Mesendoderm (in vitro differentiated cells): ENCODE measurements at regions not wholly inside any gene's neighbourhood (a gene's known extent, or its start where the extent isn't known, plus 50 kb on each side); places are given as distances from the start of the nearest gene placed in this dataset.

Experiments used
- DNase-seq: peaks from one replicate; pipeline ENCODE4 v3.0.0; 2013
- H2AK5ac ChIP-seq: 2 replicates; pipeline ENCODE4 v1.6.1; 2013; ENCODE audit warnings: low read length, inconsistent platforms
- H2BK120ac ChIP-seq: 2 replicates; pipeline ENCODE4 v1.6.1; 2013; ENCODE audit warnings: low read depth, mild to moderate bottlenecking, low read length, moderate library complexity, mixed read lengths
- H2BK15ac ChIP-seq: replicated peaks from 2 replicates; pipeline ENCODE4 v1.6.1; 2013; ENCODE audit warnings: low read depth, mild to moderate bottlenecking, moderate library complexity
- H2BK5ac ChIP-seq: 2 replicates; pipeline ENCODE4 v1.6.1; 2013; ENCODE audit warnings: low read length, inconsistent platforms
- H3K18ac ChIP-seq: 2 replicates; pipeline ENCODE4 v1.6.1; 2013; ENCODE audit warnings: mild to moderate bottlenecking, low read length, mixed read lengths
- H3K23ac ChIP-seq: one replicate; pipeline ENCODE4 v1.6.1; 2013; ENCODE audit warnings: low read length
- H3K27ac ChIP-seq: 2 replicates; pipeline ENCODE4 v1.5.1; 2013; ENCODE audit warnings: low read depth, mild to moderate bottlenecking, inconsistent platforms, low read length, moderate library complexity
- H3K27me3 ChIP-seq: 2 replicates; pipeline ENCODE4 v1.6.1; 2013; ENCODE audit warnings: low read length, control low read depth, mild to moderate bottlenecking, inconsistent platforms; ENCODE audit not compliant: insufficient read depth, poor library complexity
- H3K36me3 ChIP-seq: 2 replicates; pipeline ENCODE4 v1.6.1; 2013; ENCODE audit warnings: low read length, inconsistent platforms; ENCODE audit not compliant: control insufficient read depth, insufficient read depth
- H3K4ac ChIP-seq: one replicate; pipeline ENCODE4 v1.6.1; 2013; ENCODE audit warnings: low read depth, mild to moderate bottlenecking, low read length, moderate library complexity
- H3K4me1 ChIP-seq: 2 replicates; pipeline ENCODE4 v1.6.1; 2013; ENCODE audit warnings: low read depth, low read length, inconsistent platforms; ENCODE audit not compliant: control insufficient read depth
- H3K4me2 ChIP-seq: 2 replicates; pipeline ENCODE4 v1.6.1; 2013; ENCODE audit warnings: low read length
- H3K4me3 ChIP-seq: 2 replicates; pipeline ENCODE4 v1.5.1; 2013; ENCODE audit warnings: mild to moderate bottlenecking, low read length
- H3K56ac ChIP-seq: one replicate; pipeline ENCODE4 v1.6.1; 2013; ENCODE audit warnings: low read length
- H3K79me1 ChIP-seq: 2 replicates; pipeline ENCODE4 v1.6.1; 2013; ENCODE audit warnings: low read length, inconsistent platforms
- H3K79me2 ChIP-seq: 2 replicates; pipeline ENCODE4 v1.6.1; 2013; ENCODE audit warnings: mild to moderate bottlenecking, low read length; ENCODE audit not compliant: control insufficient read depth, insufficient read depth
- H3K9ac ChIP-seq: 2 replicates; pipeline ENCODE4 v1.6.1; 2013; ENCODE audit warnings: low read length, inconsistent platforms
- H4K5ac ChIP-seq: one replicate; pipeline ENCODE4 v1.6.1; 2013; ENCODE audit warnings: low read length
- H4K8ac ChIP-seq: one replicate; pipeline ENCODE4 v1.6.1; 2013; ENCODE audit warnings: low read depth, mild to moderate bottlenecking, control low read depth, low read length, moderate library complexity
- WGBS: extraction: QIAGEN DNeasy Blood & Tissue Kit; methylation state at CpG from one replicate; pipeline ENCODE4 v1.1.7; 2013; ENCODE audit warnings: low lambda C conversion rate, missing lambda C conversion rate; ENCODE audit not compliant: insufficient coverage; ENCODE audit errors: extremely low coverage; 5-methylcytosine and 5-hydroxymethylcytosine counted together

DNA sequence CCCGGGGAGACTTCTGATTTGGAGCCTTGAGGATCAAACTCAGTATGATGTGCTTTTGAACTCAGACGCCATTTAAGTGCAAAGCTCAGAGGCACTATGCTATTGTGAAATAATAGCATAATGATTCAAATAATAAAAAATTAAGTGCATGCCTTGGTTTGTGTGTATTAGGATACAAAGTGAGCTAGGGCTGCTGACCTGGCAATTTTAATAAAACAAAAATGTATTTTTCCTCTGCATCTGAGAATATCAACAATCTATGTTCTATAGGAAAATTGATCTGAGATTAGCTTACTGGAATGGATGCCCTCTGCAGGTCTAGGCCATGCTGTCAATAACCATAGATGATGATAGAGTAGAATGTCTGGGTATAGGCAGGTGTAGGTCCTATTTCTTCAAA is 278.8 kb downstream of the DCDC2C start:
- WGBS = no CpG with 5 or more reads among the region's 2 CpGs

GRCh38 chr2:3986063-3986462 is 282.7 kb downstream of the DCDC2C start:
- H3K4me2 ChIP-seq = no peak overlapping the region
- no peak overlapping the region for H3K18ac ChIP-seq
- H2BK5ac ChIP-seq = no peak overlapping the region
- H2AK5ac ChIP-seq = no peak overlapping the region
- no peak overlapping the region for H2BK120ac ChIP-seq
- no CpG with 5 or more reads among the region's 6 CpGs for WGBS
- H3K23ac ChIP-seq = no peak overlapping the region
- DNase-seq = no peak
- no peak overlapping the region for H3K9ac ChIP-seq
- H3K4me1 ChIP-seq = no peaks in the 10 kb centered on the region
- H4K5ac ChIP-seq = no peak overlapping the region
- H3K79me2 ChIP-seq = no peaks in the 10 kb centered on the region
- H4K8ac ChIP-seq = no peak overlapping the region
- H3K4ac ChIP-seq = no peak overlapping the region
- H3K36me3 ChIP-seq = no peaks in the 10 kb centered on the region
- no peak overlapping the region for H3K27ac ChIP-seq
- H3K27me3 ChIP-seq = no peaks in the 10 kb centered on the region
- no peak overlapping the region for H3K56ac ChIP-seq
- H3K4me3 ChIP-seq = no peak overlapping the region
- H2BK15ac ChIP-seq = no peak overlapping the region
- H3K79me1 ChIP-seq = no peaks in the 10 kb centered on the region

More for the DNA sequence above, 278.8 kb downstream of the DCDC2C start:
- no peak overlapping the region for H2BK15ac ChIP-seq
- H4K5ac ChIP-seq = no peak overlapping the region
- no peak overlapping the region for H3K56ac ChIP-seq
- no peak overlapping the region for H3K9ac ChIP-seq
- H3K18ac ChIP-seq = no peak overlapping the region
- H4K8ac ChIP-seq = no peak overlapping the region
- H3K4me3 ChIP-seq = no peak overlapping the region
- H3K4ac ChIP-seq = no peak overlapping the region
- H3K79me2 ChIP-seq = no peaks in the 10 kb centered on the region
- no peaks in the 10 kb centered on the region for H3K79me1 ChIP-seq
- H3K4me1 ChIP-seq = no peaks in the 10 kb centered on the region
- no peak for DNase-seq
- H2AK5ac ChIP-seq = no peak overlapping the region
- no peak overlapping the region for H3K4me2 ChIP-seq
- no peak overlapping the region for H3K23ac ChIP-seq
- H3K27ac ChIP-seq = no peak overlapping the region
- H3K36me3 ChIP-seq = no peaks in the 10 kb centered on the region
- no peaks in the 10 kb centered on the region for H3K27me3 ChIP-seq
- H2BK120ac ChIP-seq = no peak overlapping the region
- H2BK5ac ChIP-seq = no peak overlapping the region

DNA sequence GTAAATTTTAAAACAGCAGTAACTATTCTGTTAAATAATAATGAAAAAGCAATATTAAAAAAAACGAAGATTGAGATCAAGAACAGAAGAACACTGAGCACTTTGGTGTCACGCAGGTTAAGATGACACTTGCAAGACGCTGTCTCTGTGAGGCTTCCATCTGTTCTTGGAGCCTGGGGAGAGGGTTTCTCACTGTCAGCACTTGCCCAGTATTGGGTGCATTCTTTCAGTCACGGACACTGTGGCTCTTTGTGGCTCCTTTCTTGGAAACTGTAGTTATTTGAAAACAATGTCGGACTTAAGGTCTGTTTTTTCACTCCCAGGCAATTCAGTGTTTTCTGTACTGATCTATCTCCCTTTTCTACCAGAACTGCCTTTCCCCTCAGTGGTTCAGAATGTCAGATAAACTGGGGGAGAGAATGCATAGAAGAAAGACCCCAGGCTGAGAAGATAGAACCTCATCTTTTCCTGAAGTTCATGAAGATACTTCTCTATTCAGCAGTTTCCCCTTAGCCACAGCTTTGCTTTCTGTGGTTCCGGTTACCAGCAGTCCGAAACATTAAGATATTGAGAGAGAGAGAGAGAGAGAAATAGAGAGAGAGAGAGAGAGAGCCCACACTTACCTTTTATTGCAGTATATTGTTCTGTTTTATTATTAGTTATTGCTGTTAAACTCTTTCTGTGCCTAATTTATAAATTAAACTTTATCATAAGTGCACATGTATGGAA is 283.3 kb downstream of the DCDC2C start:
- WGBS = no CpG with 5 or more reads among the region's 7 CpGs
- H3K4ac ChIP-seq = no peak overlapping the region

GRCh38 chr2:4002841-4003403 is 299.5 kb downstream of the DCDC2C start:
- Histone ChIP-seq H3K27me3 (no peaks in the 10 kb centered on the region), H3K79me2 (no peaks in the 10 kb centered on the region), H2BK5ac (no peak overlapping the region), H2BK120ac (no peak overlapping the region), H3K4ac (no peak overlapping the region), H3K9ac (no peak overlapping the region), H4K5ac (no peak overlapping the region), H2AK5ac (no peak overlapping the region), H3K79me1 (no peaks in the 10 kb centered on the region), H3K36me3 (no peaks in the 10 kb centered on the region), H3K4me1 (no peaks in the 10 kb centered on the region), H2BK15ac (no peak overlapping the region), H3K18ac (no peak overlapping the region), H3K27ac (no peak overlapping the region), H3K56ac (no peak overlapping the region), H3K23ac (no peak overlapping the region), H4K8ac (no peak overlapping the region), H3K4me2 (no peak overlapping the region), H3K4me3 (no peak overlapping the region)
- no peak for DNase-seq
- WGBS = no CpG with 5 or more reads among the region's 22 CpGs

More for the DNA sequence above, 283.3 kb downstream of the DCDC2C start:
- no peak overlapping the region for H4K8ac ChIP-seq
- H3K27ac ChIP-seq = no peak overlapping the region
- no peaks in the 10 kb centered on the region for H3K4me1 ChIP-seq
- no peak overlapping the region for H3K56ac ChIP-seq
- no peak overlapping the region for H3K23ac ChIP-seq
- no peak overlapping the region for H3K9ac ChIP-seq
- no peak overlapping the region for H2BK15ac ChIP-seq
- H3K18ac ChIP-seq = no peak overlapping the region
- H3K27me3 ChIP-seq = no peaks in the 10 kb centered on the region
- H2BK120ac ChIP-seq = no peak overlapping the region
- H4K5ac ChIP-seq = no peak overlapping the region
- no peaks in the 10 kb centered on the region for H3K79me2 ChIP-seq
- H2BK5ac ChIP-seq = no peak overlapping the region
- no peak overlapping the region for H2AK5ac ChIP-seq
- DNase-seq = no peak
- H3K36me3 ChIP-seq = no peaks in the 10 kb centered on the region
- H3K4me3 ChIP-seq = no peak overlapping the region
- no peak overlapping the region for H3K4me2 ChIP-seq
- no peaks in the 10 kb centered on the region for H3K79me1 ChIP-seq

GRCh38 chr2:4012197-4012596 is 308.8 kb downstream of the DCDC2C start:
- Histone ChIP-seq H3K9ac (no peak overlapping the region), H4K5ac (no peak overlapping the region), H3K56ac (no peak overlapping the region), H3K23ac (no peak overlapping the region), H3K27ac (no peak overlapping the region), H2BK15ac (no peak overlapping the region), H3K18ac (no peak overlapping the region), H3K27me3 (no peaks in the 10 kb centered on the region), H3K79me1 (no peaks in the 10 kb centered on the region), H3K4me2 (no peak overlapping the region), H3K36me3 (no peaks in the 10 kb centered on the region), H3K4me1 (no peaks in the 10 kb centered on the region), H2BK120ac (no peak overlapping the region), H4K8ac (no peak overlapping the region), H2AK5ac (no peak overlapping the region), H3K4ac (no peak overlapping the region), H3K4me3 (no peak overlapping the region), H2BK5ac (no peak overlapping the region), H3K79me2 (no peaks in the 10 kb centered on the region)
- DNase-seq = no peak
- WGBS = no CpG with 5 or more reads among the region's 1 CpG

DNA sequence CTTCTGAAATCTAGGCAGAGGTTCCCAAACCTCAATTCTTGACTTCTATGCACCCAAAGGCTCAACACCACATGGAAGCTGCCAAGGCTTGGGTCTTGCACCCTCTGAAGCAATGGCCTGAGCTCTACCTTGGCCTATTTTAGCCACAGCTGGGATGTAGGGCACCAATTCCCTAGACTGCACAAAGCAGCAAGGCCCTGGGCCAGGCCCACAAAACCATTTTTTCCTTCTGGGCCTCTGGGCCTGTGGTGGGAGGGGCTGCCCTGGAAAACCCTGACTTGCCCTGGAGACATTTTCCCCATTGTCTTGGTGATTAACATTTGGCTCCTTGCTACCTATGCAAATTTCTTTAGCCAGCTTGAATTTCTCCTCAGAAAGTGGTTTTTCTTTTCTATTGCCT is 315.2 kb downstream of the DCDC2C start:
- Histone ChIP-seq H3K79me2 (no peaks in the 10 kb centered on the region), H2BK5ac (no peak overlapping the region)

More for the DNA sequence above, 315.2 kb downstream of the DCDC2C start:
- H3K4ac ChIP-seq = no peak overlapping the region
- no peak overlapping the region for H3K27ac ChIP-seq
- H3K4me2 ChIP-seq = no peak overlapping the region
- no peak for DNase-seq
- H2AK5ac ChIP-seq = no peak overlapping the region
- H3K56ac ChIP-seq = no peak overlapping the region
- H3K79me1 ChIP-seq = no peaks in the 10 kb centered on the region
- H2BK120ac ChIP-seq = no peak overlapping the region
- H3K27me3 ChIP-seq = no peaks in the 10 kb centered on the region
- H3K36me3 ChIP-seq = no peaks in the 10 kb centered on the region
- no peak overlapping the region for H4K8ac ChIP-seq
- no peak overlapping the region for H4K5ac ChIP-seq
- no peaks in the 10 kb centered on the region for H3K4me1 ChIP-seq
- H2BK15ac ChIP-seq = no peak overlapping the region
- no peak overlapping the region for H3K9ac ChIP-seq
- H3K18ac ChIP-seq = no peak overlapping the region
- no peak overlapping the region for H3K23ac ChIP-seq
- H3K4me3 ChIP-seq = no peak overlapping the region
